ENCODE measurements at regions not wholly inside any gene's neighbourhood (a gene's known extent, or its start where the extent isn't known, plus 50 kb on each side); places are given as distances from the start of the nearest gene placed in this dataset.

GRCh38 chr5:4206127-4206526 is 610.5 kb downstream of the IRX1 start:
- no peak for TF ChIP-seq CTCF (IDR thresholded peaks at IDR 0.05)
- no peak for TF ChIP-seq ZFX (IDR thresholded peaks at IDR 0.05; ENCODE audit: borderline replicate concordance)

Measured in 22Rv1 (cell line).